ENCODE measurements at regions not wholly inside any gene's neighbourhood (a gene's known extent, or its start where the extent isn't known, plus 50 kb on each side); places are given as distances from the start of the nearest gene placed in this dataset.

- H3K27me3 ChIP-seq (ENCODE audit: insufficient read depth, low read depth) = no peaks in the 10 kb centered on the region
- DNase-seq = no peak
- no peak overlapping the region for H3K4me3 ChIP-seq
- no peaks in the 10 kb centered on the region for H3K9me3 ChIP-seq (ENCODE audit: insufficient read depth, low read depth)
- ChIA-PET CTCF (no interaction called here), POLR2A (ENCODE audit: unreplicated experiment) (no interaction called here)
- H3F3A ChIP-seq (ENCODE audit: insufficient read depth, low read depth) = no peaks in the 10 kb centered on the region
- H2AFZ ChIP-seq = no peak overlapping the region
- no peak overlapping the region for H3K27ac ChIP-seq
- no peak for TF ChIP-seq EZH2 (IDR thresholded peaks at IDR 0.05; ENCODE audit: low read depth)
- TF ChIP-seq CTCF (conservative IDR thresholded peaks at IDR 0.05) = no peak
- peaks cover 5% of the 10 kb centered on the region; the same call in 1 of the 2 replicates for H3K9me2 ChIP-seq (ENCODE audit: insufficient read depth)
- no peak overlapping the region for H3K4me2 ChIP-seq
- H3K4me1 ChIP-seq (replicated peaks; ENCODE audit: insufficient read depth) = no peaks in the 10 kb centered on the region
- BruUV-seq (replicated peaks) = no TSS peak
- H4K20me1 ChIP-seq (ENCODE audit: insufficient read depth) = no peaks in the 10 kb centered on the region
- H3K79me2 ChIP-seq (ENCODE audit: low read depth) = no peaks in the 10 kb centered on the region
- H3K36me3 ChIP-seq (ENCODE audit: low read depth) = no peaks in the 10 kb centered on the region
- intact Hi-C loops (cut with micrococcal nuclease; ENCODE audit: unreplicated experiment) = loop anchor here (5.0 kb wide), 2 partner anchors 1152 to 1502 kb away; no protein-coding TSS in a partner anchor
These were observed 88.6 kb upstream of the MAD2L1 start for GRCh38 chr4:120155287-120155686.

DNA sequence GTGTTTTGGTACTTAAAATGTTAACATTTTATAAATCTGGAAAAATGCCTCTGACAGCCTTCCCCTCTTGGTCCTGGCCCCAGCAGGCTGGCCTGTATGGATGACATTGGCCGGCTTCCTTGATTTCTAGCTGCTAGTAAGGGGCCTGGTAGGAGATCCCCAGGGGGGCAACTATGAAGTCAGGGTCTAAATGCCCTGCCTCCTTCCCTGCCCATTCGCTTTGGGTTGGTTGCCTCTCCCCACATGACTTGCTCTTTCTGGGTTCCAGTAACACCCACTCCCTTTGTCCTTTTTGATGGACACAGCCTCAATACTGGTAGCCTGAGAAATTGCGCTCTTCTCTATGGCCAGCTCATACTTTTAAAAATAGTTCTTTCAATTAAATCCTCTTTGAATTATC, 78.0 kb upstream of the MAD2L1 start:
- POLR2A ChIA-PET (ENCODE audit: unreplicated experiment) = no interaction called here
- TF ChIP-seq CTCF (conservative IDR thresholded peaks at IDR 0.05) (no peak), EZH2 (IDR thresholded peaks at IDR 0.05; ENCODE audit: low read depth) (no peak)
- intact Hi-C loops (cut with micrococcal nuclease; ENCODE audit: unreplicated experiment) = no loop called here
- no TSS peak for BruUV-seq (replicated peaks)
- H3K36me3 ChIP-seq (ENCODE audit: low read depth) = no peaks in the 10 kb centered on the region
- no peaks in the 10 kb centered on the region for H3K9me3 ChIP-seq (ENCODE audit: insufficient read depth, low read depth)
- H3K4me2 ChIP-seq = no peak overlapping the region
- CTCF ChIA-PET = no interaction called here
- H3K27me3 ChIP-seq (ENCODE audit: insufficient read depth, low read depth) = no peaks in the 10 kb centered on the region
- H3K4me1 ChIP-seq (replicated peaks; ENCODE audit: insufficient read depth) = no peaks in the 10 kb centered on the region
- H3F3A ChIP-seq (ENCODE audit: insufficient read depth, low read depth) = no peaks in the 10 kb centered on the region
- H4K20me1 ChIP-seq (ENCODE audit: insufficient read depth) = no peaks in the 10 kb centered on the region
- H3K27ac ChIP-seq = no peak overlapping the region
- H3K9me2 ChIP-seq (ENCODE audit: insufficient read depth) = peaks cover 4% of the 10 kb centered on the region; the same call in 1 of the 2 replicates
- DNase-seq = no peak
- no peak overlapping the region for H3K4me3 ChIP-seq
- no peak overlapping the region for H2AFZ ChIP-seq
- no peaks in the 10 kb centered on the region for H3K79me2 ChIP-seq (ENCODE audit: low read depth)

DNA sequence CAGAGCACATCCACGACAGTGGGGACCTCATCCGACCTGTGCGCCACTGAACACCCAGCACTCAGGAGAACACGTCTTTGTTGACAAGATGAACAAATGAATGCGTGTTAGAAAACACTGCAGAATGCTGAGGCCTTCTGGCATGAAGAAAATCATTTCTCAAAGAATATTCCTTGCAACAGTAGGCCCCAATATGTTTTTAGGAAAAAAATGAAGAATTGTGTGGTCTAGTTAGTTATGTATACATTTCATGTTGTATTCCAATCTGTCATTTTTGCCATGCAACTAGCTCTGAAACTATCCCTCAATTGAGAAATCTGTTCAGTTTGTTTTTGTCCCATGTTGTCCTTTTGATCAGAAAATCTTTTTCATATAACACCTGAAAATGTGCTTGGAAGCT, 77.4 kb upstream of the MAD2L1 start:
- no peak for DNase-seq
- H3K27ac ChIP-seq = no peak overlapping the region
- ChIA-PET POLR2A (ENCODE audit: unreplicated experiment) (no interaction called here), CTCF (no interaction called here)
- no peaks in the 10 kb centered on the region for H4K20me1 ChIP-seq (ENCODE audit: insufficient read depth)
- H3K4me3 ChIP-seq = no peak overlapping the region
- TF ChIP-seq EZH2 (IDR thresholded peaks at IDR 0.05; ENCODE audit: low read depth) (no peak), CTCF (conservative IDR thresholded peaks at IDR 0.05) (no peak)
- no peaks in the 10 kb centered on the region for H3F3A ChIP-seq (ENCODE audit: insufficient read depth, low read depth)
- no peak overlapping the region for H3K4me2 ChIP-seq
- H3K9me3 ChIP-seq (ENCODE audit: insufficient read depth, low read depth) = no peaks in the 10 kb centered on the region
- H2AFZ ChIP-seq = no peak overlapping the region
- intact Hi-C loops (cut with micrococcal nuclease; ENCODE audit: unreplicated experiment) = no loop called here
- H3K79me2 ChIP-seq (ENCODE audit: low read depth) = no peaks in the 10 kb centered on the region
- peaks cover 4% of the 10 kb centered on the region; the same call in 1 of the 2 replicates for H3K9me2 ChIP-seq (ENCODE audit: insufficient read depth)
- H3K36me3 ChIP-seq (ENCODE audit: low read depth) = no peaks in the 10 kb centered on the region
- BruUV-seq (replicated peaks) = no TSS peak
- no peaks in the 10 kb centered on the region for H3K4me1 ChIP-seq (replicated peaks; ENCODE audit: insufficient read depth)
- H3K27me3 ChIP-seq (ENCODE audit: insufficient read depth, low read depth) = no peaks in the 10 kb centered on the region
